CD4-positive, alpha-beta T cell treated with Interleukin-17A for 4 hours (primary cell): ENCODE measurements at regions not wholly inside any gene's neighbourhood (a gene's known extent, or its start where the extent isn't known, plus 50 kb on each side); places are given as distances from the start of the nearest gene placed in this dataset.
"Not testable (repeated sequence)": the region's sequence is repeated elsewhere in the genome, so short reads cannot be mapped to it uniquely, and the experiment has no call there.

Experiments
- DNase-seq: peaks from one replicate; pipeline ENCODE4 v3.0.0-alpha.2; 2020; ENCODE audit warnings: mixed read lengths

DNA sequence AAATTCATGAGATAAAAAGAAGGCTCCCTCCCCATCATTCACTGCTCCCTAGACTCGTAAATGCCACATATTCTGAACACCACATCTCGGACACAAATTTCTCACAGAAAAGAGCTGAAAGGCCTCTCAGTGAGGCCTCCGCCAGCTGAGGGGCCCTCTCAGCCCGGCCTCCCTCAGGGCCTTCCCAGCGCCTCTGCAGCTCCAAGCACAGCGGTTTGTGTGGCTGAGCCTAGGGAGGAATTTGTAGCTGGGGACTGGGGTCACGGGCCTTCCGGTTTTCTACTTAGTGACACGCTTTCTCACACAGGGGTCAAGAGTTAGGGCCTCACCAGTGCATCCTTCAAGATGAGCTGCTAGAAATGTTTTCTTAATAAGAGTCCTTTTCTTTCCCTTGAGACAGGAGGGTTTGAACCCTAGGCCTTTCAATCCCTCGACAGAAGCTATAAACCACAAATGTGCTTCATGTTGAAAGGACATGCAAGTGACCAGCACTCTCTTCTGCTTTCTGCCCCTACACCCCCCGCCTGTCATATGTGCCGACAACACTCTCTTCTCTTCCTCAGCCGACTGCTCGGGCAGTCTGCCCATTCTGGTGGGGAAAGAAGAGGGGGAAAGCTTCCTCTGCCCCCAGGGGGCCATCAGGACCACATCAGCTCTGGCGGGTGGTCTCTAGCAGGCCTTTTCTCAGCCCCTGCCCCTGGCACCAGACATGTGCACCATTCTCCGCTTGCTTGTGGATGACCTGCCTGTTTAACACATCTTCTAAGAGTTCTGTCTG, 104.9 kb downstream of the CHIC2 start:
- DNase-seq = no peak

DNA sequence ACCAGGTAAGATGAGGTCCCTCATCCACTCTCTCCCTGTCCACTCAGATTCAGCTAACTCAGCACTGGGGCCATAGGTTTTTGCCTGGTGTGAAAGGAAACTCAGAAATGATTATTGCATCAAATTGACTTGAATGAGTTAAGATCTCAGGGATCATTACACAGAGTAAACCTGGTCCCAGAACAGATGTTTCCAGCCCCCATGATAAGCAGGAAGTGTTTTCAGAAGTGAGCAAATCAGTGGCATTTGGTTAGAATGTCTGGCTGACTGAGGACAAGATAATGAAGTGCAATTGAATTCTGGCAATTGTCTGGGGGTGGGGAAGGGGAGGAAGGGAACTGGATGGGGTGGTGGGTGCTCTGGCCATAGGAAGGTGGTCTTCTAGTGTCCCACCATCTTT, 108.0 kb downstream of the CHIC2 start:
- DNase-seq = no peak

DNA sequence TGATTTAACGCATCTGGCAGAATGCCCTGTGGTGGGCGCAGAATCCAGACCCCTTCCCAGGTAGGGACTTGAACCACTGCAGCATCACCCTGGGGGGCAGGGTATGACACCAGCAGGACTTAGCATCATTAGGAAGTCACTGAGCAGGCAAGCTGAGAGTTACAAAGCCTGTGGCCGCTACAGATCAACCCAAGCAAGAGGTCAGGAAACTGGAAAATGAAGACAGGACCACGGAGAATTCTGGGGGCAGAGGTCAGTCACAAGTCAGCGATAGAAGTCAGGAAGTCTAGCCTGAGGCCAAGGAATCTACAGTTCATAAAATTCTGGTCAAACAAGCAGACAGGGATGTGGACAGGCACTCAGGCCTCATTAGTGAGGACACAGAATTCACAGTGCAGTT, 108.4 kb downstream of the CHIC2 start:
- DNase-seq = no peak

DNA sequence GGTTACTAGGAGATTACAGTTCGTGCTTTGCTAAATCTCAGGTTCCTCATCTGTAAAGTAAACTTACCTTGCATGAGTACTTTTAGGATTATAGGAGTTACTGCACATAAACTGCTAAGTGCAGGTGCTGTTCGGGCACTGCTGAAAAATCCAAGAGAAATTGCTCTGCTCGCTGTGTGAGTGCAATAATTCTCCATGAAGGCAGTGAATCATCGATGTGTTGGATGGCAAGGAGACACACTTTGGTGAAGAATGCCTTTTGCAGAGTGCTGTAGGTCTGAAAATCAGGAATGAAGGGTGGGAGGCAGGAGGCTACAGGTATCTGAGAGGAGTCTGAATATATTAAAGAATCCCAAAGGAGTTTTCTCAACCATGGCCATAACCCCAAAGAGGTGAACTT, 113.0 kb downstream of the CHIC2 start:
- DNase-seq = no peak

DNA sequence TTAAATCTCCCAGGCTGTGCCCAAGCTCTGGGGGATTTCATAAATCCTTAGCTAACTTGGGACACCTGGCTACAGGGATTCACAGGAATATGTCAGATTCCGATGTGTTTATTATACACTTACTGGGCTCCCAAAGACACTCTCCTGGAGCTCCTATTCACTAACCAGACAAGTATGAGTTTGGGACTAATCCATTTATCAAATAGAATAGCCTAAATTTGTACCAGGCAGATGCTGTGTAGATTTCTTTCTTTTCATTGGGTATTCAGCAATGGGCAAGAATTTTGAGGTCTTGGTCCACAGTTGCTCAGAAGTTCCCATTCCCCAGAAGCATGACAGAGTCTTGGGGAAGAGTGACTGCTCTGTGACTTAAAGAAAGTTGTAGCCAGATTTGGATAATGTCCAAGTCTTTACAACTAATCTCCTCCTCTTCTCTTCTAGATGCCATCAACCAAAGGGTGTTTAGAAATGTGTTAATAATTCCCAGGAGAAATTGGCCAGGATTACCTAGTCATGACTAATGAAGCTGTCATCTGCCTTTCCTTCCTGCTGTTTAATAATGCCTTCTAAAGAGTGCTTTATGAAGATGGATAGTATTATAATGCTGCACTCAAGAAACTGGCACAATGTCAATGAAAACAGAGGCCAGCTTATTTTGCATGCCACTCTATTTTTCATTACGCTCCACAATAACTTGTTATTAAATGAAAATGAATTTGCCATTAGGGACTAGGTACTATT, 120.9 kb downstream of the CHIC2 start:
- DNase-seq = no peak

DNA sequence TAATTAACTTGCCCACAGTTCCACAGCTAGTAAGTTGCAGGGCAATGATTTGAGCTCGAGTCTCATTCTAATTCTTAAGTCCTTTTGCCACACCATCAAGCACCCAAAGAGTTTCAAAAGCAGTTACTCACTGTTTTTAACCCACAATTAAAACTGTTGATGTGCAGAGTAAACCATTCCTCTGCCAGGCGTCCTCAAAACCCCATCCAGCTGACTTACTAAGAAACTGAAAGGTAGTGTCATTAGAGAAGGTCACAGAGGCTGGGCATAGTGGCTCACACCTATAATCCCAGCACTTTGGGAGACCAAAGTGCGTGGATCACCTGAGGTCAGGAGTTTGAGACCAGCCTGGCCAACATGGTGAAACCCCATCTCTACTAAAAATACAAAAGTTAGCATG, 121.7 kb downstream of the CHIC2 start:
- no peak for DNase-seq

DNA sequence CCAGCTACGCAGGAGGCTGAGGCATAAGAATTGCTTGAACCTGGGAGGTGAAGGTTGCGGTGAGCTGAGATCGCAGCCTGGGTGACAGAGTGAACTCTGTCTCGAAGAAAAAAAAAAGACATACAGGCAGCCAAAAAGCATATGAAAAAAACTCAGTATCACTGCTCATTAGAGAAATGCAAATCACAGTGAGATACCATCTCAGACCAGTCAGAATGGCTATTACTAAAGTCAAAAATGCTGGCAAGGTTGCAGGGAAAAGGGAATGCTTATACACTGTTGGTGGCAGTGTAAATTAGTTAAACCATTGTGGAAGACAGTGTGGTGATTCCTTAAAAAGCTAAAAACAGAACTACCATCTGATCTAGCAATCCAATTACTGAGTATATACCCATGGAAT, 123.1 kb downstream of the CHIC2 start:
- DNase-seq = no peak

DNA sequence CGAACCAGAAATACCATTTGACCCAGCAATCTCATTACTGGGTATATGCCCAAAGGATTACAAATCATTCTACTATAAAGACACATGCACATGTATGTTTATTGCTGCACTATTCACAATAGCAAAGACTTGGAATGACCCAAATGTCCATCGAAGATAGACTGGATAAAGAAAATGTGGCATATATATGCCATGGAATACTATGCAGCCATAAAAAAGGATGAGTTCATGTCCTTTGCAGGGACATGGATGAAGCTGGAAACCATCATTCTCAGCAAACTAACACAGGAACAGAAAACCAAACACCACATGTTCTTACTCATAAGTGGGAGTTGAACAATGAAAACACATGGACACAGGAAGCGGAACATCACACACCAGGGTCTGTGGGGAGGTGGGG, 124.5 kb downstream of the CHIC2 start:
- not testable (repeated sequence) for DNase-seq

DNA sequence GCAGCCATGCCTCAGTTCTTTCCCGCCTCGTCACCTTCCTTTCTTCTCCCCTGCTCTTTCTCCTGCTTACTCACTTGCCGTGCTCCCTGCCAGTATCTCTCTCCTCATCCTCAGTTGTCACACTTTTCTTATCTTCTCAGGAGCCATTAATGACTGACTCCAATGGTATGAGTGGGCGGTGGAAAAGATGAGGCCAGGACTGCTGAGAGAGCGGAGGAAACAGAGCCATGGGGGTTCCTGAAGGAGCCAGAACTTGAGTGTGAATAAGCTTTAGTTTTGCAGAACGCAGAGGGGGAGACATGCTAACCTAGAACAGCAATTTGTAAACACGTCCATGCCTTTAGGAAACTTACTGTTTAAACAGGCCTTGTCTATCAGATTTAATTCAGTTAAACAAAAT, 126.5 kb downstream of the CHIC2 start:
- DNase-seq = no peak

DNA sequence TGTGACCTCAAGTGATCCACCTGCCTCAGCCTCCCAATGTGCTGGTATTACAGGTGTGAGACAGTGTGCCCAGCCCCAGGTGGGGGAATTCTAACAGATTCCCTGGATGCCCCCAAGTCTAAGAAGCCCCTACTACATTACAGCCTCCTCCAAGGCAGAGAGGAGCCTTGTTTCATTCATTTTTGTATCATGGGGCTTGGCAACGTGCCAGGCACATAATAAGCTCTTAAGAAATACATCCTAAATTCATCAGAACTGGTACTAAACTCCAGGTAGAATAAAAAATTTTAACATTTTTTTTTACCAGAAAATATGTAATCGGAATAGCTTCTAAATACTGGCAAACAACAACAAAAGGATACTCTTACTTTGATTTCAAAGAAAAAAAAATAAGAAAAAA, 127.1 kb downstream of the CHIC2 start:
- no peak for DNase-seq

DNA sequence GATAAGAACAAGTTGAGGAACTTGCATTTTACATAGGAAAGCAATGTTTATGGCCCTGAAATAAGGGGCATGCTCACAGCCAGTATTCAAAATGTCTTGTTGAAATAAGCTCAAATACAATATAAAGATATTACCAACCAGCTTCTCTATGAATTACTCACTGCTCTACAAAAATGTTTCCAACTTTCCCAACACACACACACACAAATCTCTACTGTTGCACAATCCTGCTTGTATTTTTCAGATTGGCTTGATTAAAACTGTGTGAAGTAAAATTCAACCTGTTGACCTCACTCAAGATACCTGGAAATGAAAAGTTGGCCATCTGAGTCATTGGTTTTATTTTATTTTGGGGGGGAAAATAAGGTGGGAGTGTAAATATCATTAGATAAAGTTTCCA, 128.6 kb downstream of the CHIC2 start:
- no peak for DNase-seq

DNA sequence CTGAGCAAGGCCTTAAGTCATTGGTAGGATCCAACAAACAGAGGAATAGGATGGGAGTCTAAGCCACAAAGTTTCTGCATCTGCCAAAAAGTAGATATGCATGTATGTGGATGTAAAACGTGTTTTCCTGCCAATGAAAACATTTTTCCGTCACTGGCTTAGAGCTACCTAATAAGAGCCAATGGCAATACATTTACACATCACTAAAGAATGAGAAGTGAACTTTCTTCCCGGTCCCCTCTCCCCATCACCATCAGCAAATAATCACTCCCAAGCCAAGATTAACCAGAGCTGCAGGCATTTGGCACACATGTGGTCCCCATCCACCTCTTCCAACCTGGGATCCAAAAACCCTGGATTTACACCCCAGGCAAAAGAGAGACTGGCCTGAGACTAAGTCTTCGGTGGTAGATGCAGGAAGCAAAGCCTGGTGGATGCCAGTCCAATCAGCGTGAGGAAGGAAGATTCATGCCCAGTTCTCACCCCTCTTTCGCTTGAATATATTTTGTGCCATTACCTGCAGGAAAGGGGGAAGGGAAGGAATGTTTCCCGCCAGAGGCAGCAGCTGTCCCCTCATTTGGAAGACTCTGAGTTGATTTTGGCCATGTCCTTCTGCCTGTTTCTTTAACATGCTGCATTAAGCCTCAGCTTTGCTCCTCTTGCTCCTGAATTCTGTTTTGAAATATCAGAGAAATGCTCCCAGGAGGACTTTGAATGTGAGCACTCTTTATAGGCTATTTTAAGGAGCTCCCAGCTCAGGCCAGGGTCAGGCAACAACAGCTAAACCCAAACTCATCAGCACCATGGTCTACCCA, 131.4 kb downstream of the CHIC2 start:
- DNase-seq = no peak

DNA sequence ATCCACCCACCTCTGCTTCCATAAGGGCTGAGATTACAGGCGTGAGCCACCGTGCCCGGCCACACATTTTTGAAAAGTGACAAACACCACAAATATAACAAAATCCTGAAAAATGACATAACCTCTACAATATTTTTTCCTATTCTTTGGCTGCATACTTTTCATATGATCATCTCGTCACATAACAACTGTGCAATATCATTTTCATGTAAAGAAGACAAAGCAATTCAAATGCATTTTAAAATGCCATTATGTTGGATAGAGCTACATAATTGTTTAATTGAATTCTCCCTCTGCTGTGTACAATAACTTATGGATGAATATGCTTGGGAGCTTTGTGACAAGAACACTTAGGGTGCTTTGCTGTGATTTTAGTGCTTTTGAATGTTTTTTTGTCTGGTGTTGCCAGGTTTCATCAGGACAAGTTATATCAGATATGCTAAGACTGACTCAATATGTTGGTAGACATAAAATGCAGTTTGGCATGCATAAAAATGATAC, 132.9 kb downstream of the CHIC2 start:
- DNase-seq = no peak

DNA sequence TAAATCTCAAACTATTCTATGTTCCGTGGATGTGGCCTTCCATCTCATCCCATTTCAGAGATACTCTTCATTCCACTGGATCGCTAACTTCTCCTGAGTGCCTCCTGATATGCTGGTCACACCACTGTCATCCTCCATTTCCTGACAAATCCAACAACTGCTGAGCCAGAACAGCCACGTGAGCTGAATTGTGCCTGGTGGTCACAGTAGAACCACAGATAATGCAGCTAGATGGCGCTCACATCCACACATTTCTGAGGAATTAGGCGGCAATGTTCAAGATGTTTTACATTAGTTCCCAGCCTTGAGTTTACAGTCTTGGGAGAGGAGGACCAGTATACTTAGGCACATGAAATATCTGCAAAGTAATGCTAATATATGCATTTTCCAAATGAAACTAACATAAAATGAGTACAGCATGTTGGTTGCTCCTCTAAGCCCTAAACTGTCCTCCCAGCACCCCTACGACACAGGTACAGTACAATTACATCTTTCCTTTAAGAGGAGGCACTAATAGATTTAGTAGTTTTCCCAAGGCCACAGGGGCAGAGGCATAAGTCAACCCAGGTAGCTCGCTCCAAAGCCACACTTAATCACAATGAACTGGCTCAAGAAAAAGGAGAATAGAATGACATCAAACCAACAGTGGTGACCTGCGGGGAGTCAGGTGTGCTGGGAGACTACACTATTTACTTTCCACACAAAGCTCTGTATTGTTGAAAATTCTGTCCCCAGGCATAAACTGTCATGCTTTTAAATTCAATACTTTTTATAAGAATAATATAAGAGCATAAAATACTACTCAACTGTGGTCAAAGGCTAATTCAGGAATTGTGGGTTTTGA, 134.2 kb downstream of the CHIC2 start:
- DNase-seq = peak; percentile 70

DNA sequence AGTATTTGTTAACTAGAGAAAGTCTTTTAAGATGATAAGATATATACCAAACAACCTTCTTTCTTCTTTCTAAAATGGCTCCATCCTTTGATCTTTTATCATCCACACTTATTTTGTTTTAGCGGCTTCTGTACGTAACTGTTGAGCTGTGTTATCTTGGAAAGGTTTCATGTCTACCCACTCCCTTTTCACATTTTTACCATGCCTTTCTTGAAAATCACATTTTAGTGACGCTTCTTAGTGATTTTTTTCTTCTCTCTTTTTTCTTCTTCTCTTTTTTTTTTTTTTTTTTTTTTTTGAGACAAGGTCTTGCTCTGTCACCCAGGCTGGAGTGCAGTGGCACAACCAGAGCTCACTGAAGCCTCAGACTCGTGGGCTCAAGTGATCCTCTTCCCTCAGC, 135.1 kb downstream of the CHIC2 start:
- no peak for DNase-seq

DNA sequence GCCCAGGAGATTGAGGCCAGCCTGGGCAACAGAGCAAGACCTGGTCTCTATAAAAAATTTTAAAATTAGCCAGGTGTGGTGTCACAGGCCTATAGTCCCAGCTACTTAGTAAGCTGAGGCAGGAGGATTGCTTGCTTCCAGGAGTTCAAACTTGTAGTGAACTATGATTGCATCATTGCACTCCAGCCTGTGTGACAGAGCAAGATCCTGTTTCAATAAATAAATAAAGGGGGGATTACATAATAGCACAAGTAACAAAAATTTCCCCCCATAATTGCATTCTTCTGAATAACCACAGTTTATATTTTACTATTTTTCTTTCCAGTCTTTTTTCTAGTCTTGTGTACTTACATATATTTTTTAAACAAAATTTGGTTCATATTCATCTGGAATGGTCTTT, 135.6 kb downstream of the CHIC2 start:
- DNase-seq = no peak

DNA sequence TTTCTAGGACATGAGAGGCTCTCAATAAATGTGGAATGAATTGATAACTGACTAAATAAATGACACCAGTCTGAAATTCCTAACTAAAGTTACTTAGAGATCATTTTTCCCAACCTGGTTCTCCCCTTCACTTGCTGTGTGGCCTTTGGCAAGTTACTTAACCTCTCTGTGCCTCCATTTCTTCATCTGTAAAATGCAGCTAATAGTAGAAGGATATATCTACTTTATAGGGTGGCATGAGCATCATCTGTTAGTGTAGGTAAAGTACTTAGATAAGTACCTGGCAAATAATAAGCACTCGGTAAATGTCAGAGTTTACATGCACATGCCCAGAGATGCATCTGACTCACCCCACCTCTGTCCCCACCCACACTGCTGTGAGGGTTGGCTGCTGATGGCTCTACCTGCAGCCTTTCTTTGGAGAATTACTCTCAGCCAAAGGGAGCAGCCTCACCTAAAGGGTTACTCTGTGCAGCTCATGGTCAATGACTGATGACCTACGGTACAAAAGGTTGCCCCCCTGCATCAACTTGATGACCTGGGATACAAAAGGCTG, 139.3 kb downstream of the CHIC2 start:
- no peak for DNase-seq

DNA sequence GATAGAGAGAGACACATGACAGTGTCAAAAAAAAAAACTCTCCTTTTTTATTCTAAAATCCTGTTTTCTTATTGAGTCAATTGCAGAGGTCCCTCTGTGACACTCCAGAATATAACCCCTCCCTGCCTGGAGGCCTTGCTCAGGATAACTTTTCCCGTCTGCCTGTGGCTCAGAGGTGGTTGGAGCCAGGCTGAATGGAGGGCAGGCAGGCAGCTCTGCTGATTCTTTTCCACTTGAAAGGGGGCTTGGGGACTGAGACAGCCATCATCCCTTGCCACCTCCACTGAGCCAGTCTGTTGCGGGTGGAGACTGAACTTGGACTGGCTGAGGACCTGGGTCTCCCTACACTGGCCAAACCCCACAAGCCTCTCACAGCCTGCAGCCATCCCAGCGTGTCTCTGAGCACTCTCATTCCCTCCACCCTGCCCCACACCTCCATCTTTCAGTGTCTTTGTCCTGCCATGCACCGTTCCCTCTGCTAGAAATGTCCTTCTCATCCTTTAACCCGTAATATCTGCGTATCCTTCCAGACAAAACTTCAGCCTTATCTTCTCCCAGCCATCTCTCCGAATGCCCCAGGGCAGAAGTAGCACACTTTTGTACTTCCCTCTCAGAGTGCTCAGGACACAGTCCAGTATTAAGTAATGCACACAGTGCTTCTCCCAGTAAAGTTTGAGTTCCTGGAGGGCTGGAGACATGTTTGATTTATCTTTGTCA, 139.9 kb downstream of the CHIC2 start:
- no peak for DNase-seq

DNA sequence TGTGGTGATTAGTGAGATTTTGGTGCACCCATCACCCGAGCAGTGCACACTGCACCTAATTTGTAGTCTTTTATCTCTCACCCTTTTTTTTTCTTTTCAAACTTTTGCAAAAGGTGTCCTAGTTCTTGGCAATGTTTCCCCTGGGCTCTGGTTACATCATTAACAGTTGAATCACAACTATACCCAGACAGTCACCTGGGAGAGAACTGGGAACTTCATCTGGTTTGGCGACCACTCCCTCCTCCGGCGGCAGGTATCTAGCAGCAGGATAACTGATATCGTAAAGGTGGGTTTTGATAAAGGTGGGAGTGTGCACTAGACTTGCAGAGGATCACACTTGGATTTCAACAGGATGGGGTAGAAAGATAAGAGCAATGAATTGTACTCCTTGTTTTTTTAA, 140.5 kb downstream of the CHIC2 start:
- no peak for DNase-seq

DNA sequence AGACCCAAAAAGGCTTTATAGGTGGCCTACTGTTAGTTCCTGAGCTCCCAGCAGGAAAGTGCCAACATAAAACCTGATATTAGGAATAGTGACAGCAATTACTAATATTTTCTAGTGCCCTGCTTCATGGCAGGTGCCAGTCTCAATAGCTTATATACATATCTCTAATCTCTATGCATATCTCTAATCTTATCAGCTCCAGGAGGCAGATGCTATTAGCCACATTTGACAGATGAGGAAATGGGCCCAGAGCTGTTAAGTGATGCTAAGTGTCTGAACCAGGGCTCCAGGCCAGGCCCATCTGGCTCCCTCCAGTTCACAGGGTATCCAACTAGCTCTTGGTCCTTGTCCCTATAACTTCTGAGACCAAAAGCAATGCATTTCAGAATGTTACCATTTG, 142.5 kb downstream of the CHIC2 start:
- DNase-seq = no peak

DNA sequence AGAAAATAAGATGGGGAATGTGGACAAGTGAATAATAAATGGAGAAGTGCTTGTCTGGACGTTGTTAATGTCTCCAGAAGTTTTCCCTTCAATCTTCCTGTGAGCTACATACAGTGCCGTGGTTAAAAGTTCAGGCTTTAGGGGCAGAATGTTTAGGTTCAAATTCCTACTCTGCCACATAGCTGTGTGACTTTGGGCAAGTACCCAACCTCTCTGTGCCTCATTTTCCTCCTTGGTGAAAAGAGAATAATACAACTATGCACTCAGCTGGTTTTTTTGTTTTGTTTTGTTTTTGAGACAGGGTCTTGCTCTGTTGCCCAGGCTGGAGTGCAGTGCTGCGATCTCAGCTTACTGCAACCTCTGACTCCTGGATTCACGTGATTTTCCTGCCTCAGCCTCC, 143.5 kb downstream of the CHIC2 start:
- DNase-seq = no peak

DNA sequence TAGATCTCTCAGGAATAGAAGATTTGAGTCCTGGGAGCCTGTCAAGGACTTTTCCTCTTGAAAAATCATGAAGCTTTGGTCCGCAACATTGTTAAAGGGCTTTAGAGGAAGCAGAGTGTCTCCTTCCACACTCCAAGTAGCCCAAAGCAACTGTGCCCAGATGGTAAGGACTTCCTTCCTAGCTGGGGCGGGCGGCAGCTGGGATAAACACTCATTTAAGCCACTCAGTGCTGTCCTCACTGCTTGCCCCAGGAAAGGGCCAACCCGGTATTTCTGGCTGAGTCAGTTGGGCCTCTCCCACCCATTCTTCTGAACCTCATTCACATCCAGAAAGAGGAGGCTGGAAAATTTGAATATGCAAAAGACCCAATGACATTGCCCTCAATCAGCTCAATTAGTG, 144.3 kb downstream of the CHIC2 start:
- no peak for DNase-seq
